ENCODE measurements at regions not wholly inside any gene's neighbourhood (a gene's known extent, or its start where the extent isn't known, plus 50 kb on each side); places are given as distances from the start of the nearest gene placed in this dataset.

- no peaks in the 10 kb centered on the region for H3K9me3 ChIP-seq (ENCODE audit: control insufficient read depth in 2 of 2, low read length in 2 of 2)
- H3K4me3 ChIP-seq (ENCODE audit: low read length in 2 of 2): no peak overlapping the region
- no peak overlapping the region for H3K9ac ChIP-seq (ENCODE audit: low read depth in 1 of 2, low read length in 2 of 2)
These were observed 316.0 kb upstream of the ADGRL4 start for GRCh38 chr1:79322511-79323027.

DNA sequence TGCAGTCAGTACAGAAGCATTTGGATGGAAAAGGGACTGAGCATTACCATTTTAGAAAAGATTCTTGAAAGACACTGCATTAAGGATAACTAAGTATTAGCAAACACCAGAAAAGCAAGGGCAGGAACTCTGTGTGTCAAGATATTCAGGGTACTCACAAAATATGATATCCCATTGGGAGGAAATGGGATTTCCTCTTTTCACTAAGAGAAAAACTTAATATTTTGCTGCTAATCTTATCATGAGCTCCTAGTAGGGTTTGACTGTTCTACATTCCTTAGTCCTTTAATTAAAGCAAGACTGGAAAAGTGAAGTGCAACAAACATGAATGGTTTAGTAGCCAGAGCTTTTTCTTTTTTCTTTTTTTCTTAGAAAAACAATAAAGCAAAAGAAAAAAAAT is 305.9 kb upstream of the ADGRL4 start:
- H3K4me3 ChIP-seq (ENCODE audit: low read length in 2 of 2): no peak overlapping the region
- H3K9ac ChIP-seq (ENCODE audit: low read depth in 1 of 2, low read length in 2 of 2): no peak overlapping the region
- no peaks in the 10 kb centered on the region for H3K27me3 ChIP-seq (ENCODE audit: control insufficient read depth in 2 of 2, insufficient read depth in 2 of 2, low read length in 2 of 2)
- no peaks in the 10 kb centered on the region for H3K9me3 ChIP-seq (ENCODE audit: control insufficient read depth in 2 of 2, low read length in 2 of 2)
- no peaks in the 10 kb centered on the region for H3K36me3 ChIP-seq (ENCODE audit: control insufficient read depth in 2 of 2, insufficient read depth in 2 of 2, low read length in 2 of 2)
- H3K27ac ChIP-seq (ENCODE audit: low read depth in 2 of 2, low read length in 2 of 2): no peak overlapping the region
- H3K4me1 ChIP-seq (ENCODE audit: control insufficient read depth in 2 of 2, insufficient read depth in 2 of 2, low read length in 2 of 2): no peaks in the 10 kb centered on the region

More at GRCh38 chr1:79322511-79323027, 316.0 kb upstream of the ADGRL4 start:
- no peaks in the 10 kb centered on the region for H3K27me3 ChIP-seq (ENCODE audit: control insufficient read depth in 2 of 2, insufficient read depth in 2 of 2, low read length in 2 of 2)
- H3K27ac ChIP-seq (ENCODE audit: low read depth in 2 of 2, low read length in 2 of 2): no peak overlapping the region
- H3K36me3 ChIP-seq (ENCODE audit: control insufficient read depth in 2 of 2, insufficient read depth in 2 of 2, low read length in 2 of 2): no peaks in the 10 kb centered on the region
- no peaks in the 10 kb centered on the region for H3K4me1 ChIP-seq (ENCODE audit: control insufficient read depth in 2 of 2, insufficient read depth in 2 of 2, low read length in 2 of 2)

GRCh38 chr1:79310609-79311008 is 304.1 kb upstream of the ADGRL4 start:
- Histone ChIP-seq H3K4me1 (ENCODE audit: control insufficient read depth in 2 of 2, insufficient read depth in 2 of 2, low read length in 2 of 2) (no peaks in the 10 kb centered on the region), H3K27ac (ENCODE audit: low read depth in 2 of 2, low read length in 2 of 2) (no peak overlapping the region), H3K4me3 (ENCODE audit: low read length in 2 of 2) (no peak overlapping the region), H3K9ac (ENCODE audit: low read depth in 1 of 2, low read length in 2 of 2) (no peak overlapping the region), H3K27me3 (ENCODE audit: control insufficient read depth in 2 of 2, insufficient read depth in 2 of 2, low read length in 2 of 2) (no peaks in the 10 kb centered on the region), H3K36me3 (ENCODE audit: control insufficient read depth in 2 of 2, insufficient read depth in 2 of 2, low read length in 2 of 2) (no peaks in the 10 kb centered on the region), H3K9me3 (ENCODE audit: control insufficient read depth in 2 of 2, low read length in 2 of 2) (no peaks in the 10 kb centered on the region)

DNA sequence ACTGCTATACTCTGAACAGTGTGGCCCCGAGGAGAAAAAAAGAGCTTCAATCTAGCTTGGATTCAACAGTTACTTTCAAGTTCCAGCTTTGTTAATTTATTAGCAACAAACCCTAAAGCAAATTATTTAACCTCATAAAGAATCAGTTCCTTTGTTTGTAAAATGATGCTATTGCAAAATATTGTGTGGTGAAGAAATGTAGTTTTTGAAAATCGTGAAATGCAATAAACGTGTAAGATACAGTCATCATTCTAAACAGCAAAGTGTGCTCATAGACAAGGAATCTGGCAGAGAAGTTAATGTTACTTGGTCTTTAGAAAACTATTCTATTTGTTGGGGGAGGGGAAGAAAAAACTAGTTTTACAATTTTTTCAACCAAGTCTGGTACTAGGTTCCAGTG is 297.6 kb upstream of the ADGRL4 start:
- no peak overlapping the region for H3K9ac ChIP-seq (ENCODE audit: low read depth in 1 of 2, low read length in 2 of 2)
- no peaks in the 10 kb centered on the region for H3K4me1 ChIP-seq (ENCODE audit: control insufficient read depth in 2 of 2, insufficient read depth in 2 of 2, low read length in 2 of 2)
- no peak overlapping the region for H3K27ac ChIP-seq (ENCODE audit: low read depth in 2 of 2, low read length in 2 of 2)
- H3K9me3 ChIP-seq (ENCODE audit: control insufficient read depth in 2 of 2, low read length in 2 of 2): no peaks in the 10 kb centered on the region
- no peaks in the 10 kb centered on the region for H3K27me3 ChIP-seq (ENCODE audit: control insufficient read depth in 2 of 2, insufficient read depth in 2 of 2, low read length in 2 of 2)
- no peak overlapping the region for H3K4me3 ChIP-seq (ENCODE audit: low read length in 2 of 2)
- H3K36me3 ChIP-seq (ENCODE audit: control insufficient read depth in 2 of 2, insufficient read depth in 2 of 2, low read length in 2 of 2): no peaks in the 10 kb centered on the region

GRCh38 chr1:79303040-79303439 is 296.5 kb upstream of the ADGRL4 start:
- Histone ChIP-seq H3K27ac (ENCODE audit: low read depth in 2 of 2, low read length in 2 of 2) (no peak overlapping the region), H3K27me3 (ENCODE audit: control insufficient read depth in 2 of 2, insufficient read depth in 2 of 2, low read length in 2 of 2) (no peaks in the 10 kb centered on the region), H3K4me1 (ENCODE audit: control insufficient read depth in 2 of 2, insufficient read depth in 2 of 2, low read length in 2 of 2) (no peaks in the 10 kb centered on the region), H3K36me3 (ENCODE audit: control insufficient read depth in 2 of 2, insufficient read depth in 2 of 2, low read length in 2 of 2) (no peaks in the 10 kb centered on the region), H3K4me3 (ENCODE audit: low read length in 2 of 2) (no peak overlapping the region), H3K9me3 (ENCODE audit: control insufficient read depth in 2 of 2, low read length in 2 of 2) (no peaks in the 10 kb centered on the region), H3K9ac (ENCODE audit: low read depth in 1 of 2, low read length in 2 of 2) (no peak overlapping the region)

DNA sequence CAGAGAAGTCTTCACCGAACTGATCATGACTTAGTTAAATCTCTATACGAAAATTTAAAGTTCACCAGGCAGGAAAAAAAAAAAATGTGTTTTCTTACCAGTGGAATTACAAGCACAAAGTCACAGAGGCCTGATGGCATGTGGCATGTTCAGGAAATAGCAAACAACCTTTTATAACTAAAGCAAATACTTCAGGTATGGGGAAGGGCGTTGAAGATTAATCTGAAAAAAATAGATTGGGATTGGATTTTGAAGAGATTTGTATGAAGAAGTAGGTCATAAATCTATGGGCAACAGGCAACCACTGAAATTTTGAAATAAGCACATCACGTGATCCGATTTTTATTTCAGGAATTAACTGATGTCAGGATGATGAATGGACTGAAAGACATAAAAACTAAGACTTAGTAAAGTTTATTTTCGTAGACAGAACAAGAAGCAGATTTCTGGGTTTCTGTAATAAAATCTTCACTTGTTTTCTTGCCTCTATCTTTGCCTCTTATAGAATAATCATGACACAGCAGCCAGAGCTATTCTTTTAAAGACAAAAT is 295.9 kb upstream of the ADGRL4 start:
- no peak overlapping the region for H3K9ac ChIP-seq (ENCODE audit: low read depth in 1 of 2, low read length in 2 of 2)
- no peak overlapping the region for H3K4me3 ChIP-seq (ENCODE audit: low read length in 2 of 2)

DNA sequence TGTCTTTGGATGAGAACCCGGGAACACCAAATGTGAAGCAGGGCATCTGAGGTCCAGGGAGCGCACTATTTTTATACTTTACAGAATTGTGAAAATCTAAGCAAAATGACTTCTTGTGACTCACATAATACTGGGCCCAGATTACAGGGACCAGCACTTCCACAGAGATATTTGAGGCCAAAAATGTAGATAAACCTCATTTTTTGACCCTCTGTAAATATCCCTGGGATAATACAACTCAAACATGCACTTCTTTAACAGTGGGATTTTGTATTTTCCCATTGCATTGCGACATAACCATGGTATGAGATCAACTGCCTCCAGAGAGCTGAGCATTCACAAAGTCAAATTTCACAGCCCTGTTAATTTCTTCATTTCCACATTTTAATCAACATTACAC is 289.4 kb upstream of the ADGRL4 start:
- Histone ChIP-seq H3K9me3 (ENCODE audit: control insufficient read depth in 2 of 2, low read length in 2 of 2) (no peaks in the 10 kb centered on the region), H3K36me3 (ENCODE audit: control insufficient read depth in 2 of 2, insufficient read depth in 2 of 2, low read length in 2 of 2) (no peaks in the 10 kb centered on the region), H3K27me3 (ENCODE audit: control insufficient read depth in 2 of 2, insufficient read depth in 2 of 2, low read length in 2 of 2) (no peaks in the 10 kb centered on the region), H3K4me3 (ENCODE audit: low read length in 2 of 2) (no peak overlapping the region), H3K4me1 (ENCODE audit: control insufficient read depth in 2 of 2, insufficient read depth in 2 of 2, low read length in 2 of 2) (no peaks in the 10 kb centered on the region), H3K9ac (ENCODE audit: low read depth in 1 of 2, low read length in 2 of 2) (no peak overlapping the region), H3K27ac (ENCODE audit: low read depth in 2 of 2, low read length in 2 of 2) (no peak overlapping the region)

More for the DNA sequence above, 295.9 kb upstream of the ADGRL4 start:
- Histone ChIP-seq H3K27ac (ENCODE audit: low read depth in 2 of 2, low read length in 2 of 2) (no peak overlapping the region), H3K27me3 (ENCODE audit: control insufficient read depth in 2 of 2, insufficient read depth in 2 of 2, low read length in 2 of 2) (no peaks in the 10 kb centered on the region), H3K9me3 (ENCODE audit: control insufficient read depth in 2 of 2, low read length in 2 of 2) (no peaks in the 10 kb centered on the region), H3K4me1 (ENCODE audit: control insufficient read depth in 2 of 2, insufficient read depth in 2 of 2, low read length in 2 of 2) (no peaks in the 10 kb centered on the region), H3K36me3 (ENCODE audit: control insufficient read depth in 2 of 2, insufficient read depth in 2 of 2, low read length in 2 of 2) (no peaks in the 10 kb centered on the region)

DNA sequence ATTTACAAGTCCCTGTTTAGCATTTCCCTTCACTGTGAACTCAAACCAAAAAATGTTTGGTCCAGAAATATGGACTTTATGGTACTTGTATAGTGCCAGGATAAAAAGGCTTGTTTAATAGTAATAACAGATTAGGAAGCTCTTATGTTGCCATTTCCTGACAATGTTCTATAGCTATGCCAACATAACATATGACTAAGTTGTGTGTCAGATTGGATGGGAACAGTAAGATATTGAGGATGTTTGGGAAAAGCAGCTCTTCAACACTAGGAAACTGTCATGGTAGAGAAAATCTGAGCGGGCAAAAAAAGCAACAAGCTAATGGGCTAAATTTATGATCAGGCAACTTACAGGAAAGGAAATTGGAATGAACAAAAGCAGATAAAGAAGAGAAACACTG is 287.1 kb upstream of the ADGRL4 start:
- Histone ChIP-seq H3K9ac (ENCODE audit: low read depth in 1 of 2, low read length in 2 of 2) (no peak overlapping the region), H3K9me3 (ENCODE audit: control insufficient read depth in 2 of 2, low read length in 2 of 2) (no peaks in the 10 kb centered on the region), H3K4me1 (ENCODE audit: control insufficient read depth in 2 of 2, insufficient read depth in 2 of 2, low read length in 2 of 2) (no peaks in the 10 kb centered on the region), H3K4me3 (ENCODE audit: low read length in 2 of 2) (no peak overlapping the region), H3K36me3 (ENCODE audit: control insufficient read depth in 2 of 2, insufficient read depth in 2 of 2, low read length in 2 of 2) (no peaks in the 10 kb centered on the region), H3K27ac (ENCODE audit: low read depth in 2 of 2, low read length in 2 of 2) (no peak overlapping the region), H3K27me3 (ENCODE audit: control insufficient read depth in 2 of 2, insufficient read depth in 2 of 2, low read length in 2 of 2) (no peaks in the 10 kb centered on the region)

- no peaks in the 10 kb centered on the region for H3K4me1 ChIP-seq (ENCODE audit: control insufficient read depth in 2 of 2, insufficient read depth in 2 of 2, low read length in 2 of 2)
- no peak overlapping the region for H3K4me3 ChIP-seq (ENCODE audit: low read length in 2 of 2)
- H3K9ac ChIP-seq (ENCODE audit: low read depth in 1 of 2, low read length in 2 of 2): no peak overlapping the region
- H3K27me3 ChIP-seq (ENCODE audit: control insufficient read depth in 2 of 2, insufficient read depth in 2 of 2, low read length in 2 of 2): no peaks in the 10 kb centered on the region
- no peak overlapping the region for H3K27ac ChIP-seq (ENCODE audit: low read depth in 2 of 2, low read length in 2 of 2)
- H3K36me3 ChIP-seq (ENCODE audit: control insufficient read depth in 2 of 2, insufficient read depth in 2 of 2, low read length in 2 of 2): no peaks in the 10 kb centered on the region
- H3K9me3 ChIP-seq (ENCODE audit: control insufficient read depth in 2 of 2, low read length in 2 of 2): no peaks in the 10 kb centered on the region
These were observed 284.5 kb upstream of the ADGRL4 start for GRCh38 chr1:79290927-79291474.

- H3K27ac ChIP-seq (ENCODE audit: low read depth in 2 of 2, low read length in 2 of 2): no peak overlapping the region
- H3K4me1 ChIP-seq (ENCODE audit: control insufficient read depth in 2 of 2, insufficient read depth in 2 of 2, low read length in 2 of 2): no peaks in the 10 kb centered on the region
- H3K4me3 ChIP-seq (ENCODE audit: low read length in 2 of 2): no peak overlapping the region
- H3K27me3 ChIP-seq (ENCODE audit: control insufficient read depth in 2 of 2, insufficient read depth in 2 of 2, low read length in 2 of 2): no peaks in the 10 kb centered on the region
- no peaks in the 10 kb centered on the region for H3K9me3 ChIP-seq (ENCODE audit: control insufficient read depth in 2 of 2, low read length in 2 of 2)
- H3K36me3 ChIP-seq (ENCODE audit: control insufficient read depth in 2 of 2, insufficient read depth in 2 of 2, low read length in 2 of 2): no peaks in the 10 kb centered on the region
- no peak overlapping the region for H3K9ac ChIP-seq (ENCODE audit: low read depth in 1 of 2, low read length in 2 of 2)
These were observed 281.5 kb upstream of the ADGRL4 start for GRCh38 chr1:79287982-79288381.
